ENCODE measurements at regions not wholly inside any gene's neighbourhood (a gene's known extent, or its start where the extent isn't known, plus 50 kb on each side); places are given as distances from the start of the nearest gene placed in this dataset.

DNA sequence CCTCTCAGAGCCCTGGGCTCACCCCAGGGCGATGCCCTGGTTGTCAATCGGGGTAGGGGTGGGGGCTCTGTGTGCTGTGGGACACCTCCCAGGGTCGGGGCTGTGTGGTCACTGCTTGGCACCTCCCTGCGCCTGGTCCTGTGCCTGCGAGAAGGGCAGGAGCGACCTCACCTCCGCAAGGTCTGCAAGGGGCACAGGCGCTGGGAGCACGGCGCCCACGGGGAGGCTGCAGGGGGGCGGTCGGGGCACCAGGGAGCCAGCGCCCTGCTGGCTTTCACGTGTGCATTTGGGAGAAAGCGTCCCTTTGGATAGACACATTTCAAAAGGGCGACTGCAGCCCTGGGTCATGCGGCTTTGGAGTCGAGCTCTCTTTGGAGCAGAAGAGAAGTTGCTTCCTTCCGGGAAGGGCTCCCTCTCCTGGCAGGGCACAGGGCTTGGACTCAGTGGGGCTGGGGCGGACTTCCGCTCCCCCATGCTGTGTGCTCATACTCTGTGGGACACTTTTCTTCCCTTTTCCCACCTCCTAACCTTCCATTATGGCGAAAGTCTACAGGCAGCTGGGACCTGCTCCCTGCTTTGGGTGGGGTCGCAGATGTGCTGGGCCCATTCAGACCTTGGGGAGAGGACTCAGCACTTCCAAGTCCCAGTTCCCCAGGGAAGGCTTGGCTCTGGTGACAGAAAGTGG is 52.9 kb upstream of the SLC28A3 start:
- no peak for DNase-seq

- DNase-seq, result no peak
These were observed 53.5 kb upstream of the SLC28A3 start for GRCh38 chr9:84394036-84394435.

GRCh38 chr9:84397151-84397728 is 56.7 kb upstream of the SLC28A3 start:
- DNase-seq, result peak; percentile 56

- DNase-seq, result no peak
These were observed 57.3 kb upstream of the SLC28A3 start for GRCh38 chr9:84397822-84398221.

DNA sequence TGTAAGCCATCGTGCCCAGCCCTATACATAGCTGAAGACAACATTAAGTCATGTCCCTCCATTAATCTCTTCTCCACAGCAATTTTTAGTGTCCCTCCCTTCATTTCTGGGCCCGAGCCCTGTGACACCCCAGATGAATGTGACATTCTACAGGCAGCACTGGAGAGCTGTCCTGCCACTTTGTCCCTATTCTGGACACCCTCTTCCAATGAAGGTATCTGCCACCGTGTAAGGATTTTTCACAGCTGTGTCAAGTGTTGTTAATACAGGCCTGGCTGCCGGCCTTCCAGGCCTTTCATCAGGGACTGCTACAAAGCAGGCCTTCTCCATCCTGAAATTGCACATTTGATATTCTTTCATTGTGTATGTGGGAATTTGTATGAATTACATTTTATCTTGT is 62.0 kb upstream of the SLC28A3 start:
- DNase-seq, result no peak

GRCh38 chr9:84403288-84403687 is 62.7 kb upstream of the SLC28A3 start:
- no peak for DNase-seq

DNA sequence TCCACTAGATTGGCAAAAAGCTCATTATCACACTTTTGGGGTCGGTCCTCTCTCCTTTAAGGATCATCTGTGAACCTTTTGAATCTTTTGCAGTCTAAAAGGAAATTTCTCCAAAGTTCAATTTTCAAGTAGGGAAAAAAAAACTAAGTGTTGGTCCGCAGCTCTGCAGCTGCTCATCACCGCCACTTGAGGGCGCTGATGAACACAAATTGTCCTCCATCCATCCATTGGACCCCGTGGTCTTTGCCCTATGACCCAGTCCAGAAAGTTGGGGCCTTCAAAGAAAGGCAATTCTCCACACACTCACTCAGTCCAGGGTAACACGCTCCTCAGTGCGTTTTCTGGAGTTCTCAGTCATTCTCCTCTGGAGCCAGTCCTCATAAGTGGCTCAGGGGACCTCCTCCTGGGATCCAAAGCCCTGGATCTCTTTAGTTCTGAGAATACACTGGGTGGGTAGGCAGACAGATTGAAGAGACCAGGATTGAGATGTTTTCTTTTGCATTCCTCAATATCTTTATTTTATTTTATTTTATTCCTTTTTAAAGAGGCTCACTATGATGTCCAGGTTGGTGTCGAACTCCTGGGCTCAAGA is 63.6 kb upstream of the SLC28A3 start:
- no peak for DNase-seq

- DNase-seq, result no peak
These were observed 65.1 kb upstream of the SLC28A3 start for GRCh38 chr9:84405667-84406066.

- DNase-seq, result no peak
These were observed 67.9 kb upstream of the SLC28A3 start for GRCh38 chr9:84408416-84408815.

DNA sequence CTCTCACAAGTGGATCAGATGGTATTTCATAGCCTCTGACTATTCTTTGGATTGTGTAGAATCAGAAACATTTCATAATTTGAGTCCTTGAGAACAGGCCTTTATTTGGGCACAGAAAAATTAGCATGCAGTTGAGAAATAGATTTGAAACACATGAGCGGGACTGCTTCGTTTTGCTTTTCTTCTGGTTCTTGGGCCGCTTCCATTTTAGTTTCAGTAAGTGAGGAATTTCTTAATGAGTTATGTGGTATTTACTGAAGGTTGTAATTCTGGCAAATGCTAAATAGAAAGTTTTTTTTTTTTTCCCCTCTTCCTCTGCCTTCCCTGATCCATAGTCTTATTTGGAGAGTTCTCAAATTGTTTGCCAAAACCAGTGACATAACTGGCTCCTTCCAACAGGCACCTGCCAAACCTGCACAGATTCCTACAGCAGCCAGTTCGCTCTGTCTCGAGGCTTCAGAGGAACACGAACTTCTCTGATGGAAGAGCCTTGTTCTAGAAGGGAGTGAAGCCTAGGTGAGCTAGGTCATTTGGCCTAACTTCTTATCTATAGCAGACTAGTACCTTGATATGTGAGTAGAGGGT is 71.2 kb upstream of the SLC28A3 start:
- DNase-seq, result no peak

GRCh38 chr9:84412654-84413053 is 72.1 kb upstream of the SLC28A3 start:
- DNase-seq, result no peak

GRCh38 chr9:84413301-84413700 is 72.7 kb upstream of the SLC28A3 start:
- DNase-seq, result no peak

GRCh38 chr9:84419031-84419602 is 78.6 kb upstream of the SLC28A3 start:
- DNase-seq, result no peak

GRCh38 chr9:84424931-84425330 is 84.4 kb upstream of the SLC28A3 start:
- DNase-seq, result no peak

GRCh38 chr9:84432746-84433145 is 92.2 kb upstream of the SLC28A3 start:
- no peak for DNase-seq

DNA sequence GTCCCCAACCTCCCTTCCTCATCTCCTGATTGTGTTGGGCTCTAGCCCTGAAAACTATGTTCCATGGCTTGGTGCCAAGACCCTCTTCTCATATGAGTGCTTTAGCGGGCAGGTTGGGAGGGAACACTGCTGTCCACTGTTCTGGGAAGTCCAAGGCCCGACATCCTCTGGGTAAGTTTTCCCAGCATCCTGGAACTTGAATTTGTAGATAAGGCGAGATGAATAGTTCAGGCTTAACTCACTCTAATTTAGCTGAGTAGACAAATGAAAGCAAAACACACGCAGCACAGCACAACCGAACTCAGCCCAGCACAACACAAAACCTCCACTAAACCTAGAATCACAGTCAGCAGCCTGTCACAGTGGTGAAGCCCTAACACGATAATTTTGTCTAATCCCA is 95.3 kb upstream of the SLC28A3 start:
- no peak for DNase-seq

- DNase-seq, result no peak
These were observed 96.0 kb upstream of the SLC28A3 start for GRCh38 chr9:84436386-84437109.

DNA sequence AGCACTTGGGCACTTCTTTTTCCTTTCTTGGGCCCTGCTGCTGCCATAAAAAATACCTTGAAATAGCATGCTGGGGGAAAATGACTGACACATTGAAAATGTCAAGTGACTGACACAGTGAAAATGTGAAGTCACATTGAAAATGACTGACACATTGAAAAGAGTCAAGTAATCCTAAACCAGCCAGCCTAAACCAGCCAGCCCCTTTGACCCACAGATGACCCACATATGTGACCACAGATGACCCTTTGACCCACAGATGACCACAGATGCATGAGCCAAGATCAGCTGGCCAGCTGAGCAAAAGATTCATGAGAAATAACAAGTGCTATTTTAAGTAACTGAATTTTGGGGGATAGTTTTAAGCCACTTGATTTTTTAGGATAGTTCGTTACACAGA is 97.8 kb upstream of the SLC28A3 start:
- DNase-seq, result no peak

DNA sequence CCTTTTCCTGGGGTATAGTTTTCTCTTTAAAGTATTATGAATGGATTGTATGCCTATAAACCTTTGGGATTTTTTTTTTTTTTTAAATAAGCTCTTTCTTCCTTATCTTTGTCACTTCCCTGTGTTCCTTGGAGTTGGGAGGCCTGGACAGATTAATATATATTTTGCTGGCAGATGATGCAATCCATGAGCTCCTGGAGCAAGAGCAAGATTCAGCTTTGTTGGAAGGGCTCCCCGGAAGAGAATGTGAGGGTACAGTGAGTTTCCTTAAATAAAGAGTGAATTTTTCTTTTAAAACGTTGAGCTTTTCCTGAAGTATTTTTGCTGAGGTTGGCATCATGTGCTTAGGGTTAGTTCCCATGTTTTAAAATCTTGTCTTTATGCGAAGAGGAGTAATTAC is 98.7 kb upstream of the SLC28A3 start:
- DNase-seq, result no peak

DNA sequence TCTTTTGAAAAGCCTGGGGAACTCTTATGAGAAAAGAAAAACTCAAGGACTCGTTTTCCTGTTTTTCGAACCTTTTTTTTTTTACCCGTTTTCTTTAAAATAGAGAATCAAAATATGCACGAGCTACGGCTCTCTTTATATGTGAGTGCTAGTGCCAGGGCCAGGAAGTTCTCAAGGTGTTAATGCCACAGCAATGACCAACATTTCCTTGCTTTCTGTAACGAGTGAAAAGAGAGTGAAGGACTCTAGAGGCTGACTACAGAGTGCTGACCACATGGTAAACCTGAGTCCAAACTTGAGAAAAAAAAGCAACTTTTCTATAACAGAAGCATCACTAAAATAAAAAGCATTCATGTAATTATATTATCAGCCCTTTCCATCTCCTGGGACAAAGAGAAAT is 102.2 kb upstream of the SLC28A3 start:
- DNase-seq, result no peak

DNA sequence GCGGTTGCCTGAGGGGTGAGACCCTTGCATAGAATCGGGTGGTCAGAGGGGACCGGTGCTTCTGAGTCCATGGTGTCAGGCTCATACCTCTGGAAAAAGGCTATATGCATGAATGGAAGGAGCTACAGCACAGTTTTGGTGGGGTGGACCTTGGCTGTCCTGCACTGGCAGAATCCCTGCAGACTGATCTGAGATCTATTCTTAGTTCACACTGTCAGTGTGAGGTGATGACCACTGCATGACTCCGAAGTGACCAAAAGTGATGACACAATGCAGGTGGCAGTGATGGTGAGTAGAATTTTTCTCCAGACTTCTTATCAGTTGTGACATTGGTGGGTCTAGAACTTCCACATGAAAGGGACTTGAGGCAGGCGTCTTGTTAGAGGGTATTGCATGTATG is 105.2 kb upstream of the SLC28A3 start:
- no peak for DNase-seq

GRCh38 chr9:84447305-84447704 is 106.7 kb upstream of the SLC28A3 start:
- no peak for DNase-seq

DNA sequence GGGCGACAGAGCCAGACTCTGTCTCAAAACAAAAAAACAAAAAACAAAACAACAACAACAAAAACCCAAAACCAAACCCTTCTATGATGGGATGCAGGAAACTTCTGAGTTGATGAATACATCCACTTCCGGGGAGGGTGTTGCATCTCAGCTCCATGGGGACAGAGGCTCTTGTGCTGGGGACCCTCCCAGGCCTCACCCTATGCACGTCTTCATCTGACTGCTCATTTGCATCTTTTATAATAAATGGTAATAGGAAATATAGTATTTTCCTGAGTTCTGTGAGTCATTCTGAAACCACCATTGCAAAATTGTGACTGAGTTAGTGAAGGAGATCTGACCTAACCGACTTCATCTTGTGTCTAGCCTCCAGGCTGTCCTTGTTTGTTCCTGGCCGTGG is 109.5 kb upstream of the SLC28A3 start:
- DNase-seq, result no peak
